Skeletal muscle cell (primary cell): ENCODE measurements at regions not wholly inside any gene's neighbourhood (a gene's known extent, or its start where the extent isn't known, plus 50 kb on each side); places are given as distances from the start of the nearest gene placed in this dataset.
"Not testable (repeated sequence)": the region's sequence is repeated elsewhere in the genome, so short reads cannot be mapped to it uniquely, and the experiment has no call there.

Source experiments
- DNase-seq: peaks from one replicate; pipeline ENCODE4 v3.0.0-alpha.2; 2010; ENCODE audit warnings: low read depth
- H3K4me3 ChIP-seq: 2 replicates; pipeline ENCODE4 v1.5.1; 2011; ENCODE audit warnings: low read depth, mild to moderate bottlenecking, control low read depth, low read length, moderate library complexity

GRCh38 chr4:123243220-123243619 lies 153.4 kb upstream of the SPRY1 start:
- not testable (repeated sequence) for H3K4me3 ChIP-seq, DNase-seq

- H3K4me3 ChIP-seq, result no peak overlapping the region
- no peak for DNase-seq
Observed at GRCh38 chr4:123244137-123244536, 152.5 kb upstream of the SPRY1 start.

- H3K4me3 ChIP-seq, result no peak overlapping the region
- DNase-seq, result no peak
Observed at GRCh38 chr4:123246085-123246484, 150.5 kb upstream of the SPRY1 start.

- DNase-seq, result peak; percentile 49
- H3K4me3 ChIP-seq, result no peak overlapping the region
Observed at GRCh38 chr4:123248085-123248659, 148.4 kb upstream of the SPRY1 start.

GRCh38 chr4:123249821-123250220 lies 146.8 kb upstream of the SPRY1 start:
- H3K4me3 ChIP-seq, result no peak overlapping the region
- no peak for DNase-seq

GRCh38 chr4:123250843-123251242 lies 145.8 kb upstream of the SPRY1 start:
- no peak overlapping the region for H3K4me3 ChIP-seq
- DNase-seq, result no peak

DNA sequence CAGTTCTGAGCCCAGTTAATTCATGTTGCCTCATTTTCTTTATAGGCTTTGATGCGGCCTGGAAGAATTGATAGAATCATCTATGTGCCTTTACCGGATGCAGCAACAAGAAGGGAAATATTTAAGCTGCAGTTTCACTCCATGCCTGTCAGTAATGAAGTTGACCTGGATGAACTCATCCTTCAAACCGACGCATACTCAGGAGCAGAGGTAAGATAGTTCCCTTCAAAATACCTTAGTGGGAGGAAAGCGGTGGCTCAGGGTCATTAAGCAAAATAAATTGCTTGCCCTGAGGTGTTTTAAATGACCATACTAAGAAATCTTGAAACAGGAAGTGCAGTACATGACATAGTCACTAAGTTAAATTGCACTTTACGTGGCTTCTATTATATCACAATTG lies 140.6 kb upstream of the SPRY1 start:
- no peak for DNase-seq
- no peak overlapping the region for H3K4me3 ChIP-seq

DNA sequence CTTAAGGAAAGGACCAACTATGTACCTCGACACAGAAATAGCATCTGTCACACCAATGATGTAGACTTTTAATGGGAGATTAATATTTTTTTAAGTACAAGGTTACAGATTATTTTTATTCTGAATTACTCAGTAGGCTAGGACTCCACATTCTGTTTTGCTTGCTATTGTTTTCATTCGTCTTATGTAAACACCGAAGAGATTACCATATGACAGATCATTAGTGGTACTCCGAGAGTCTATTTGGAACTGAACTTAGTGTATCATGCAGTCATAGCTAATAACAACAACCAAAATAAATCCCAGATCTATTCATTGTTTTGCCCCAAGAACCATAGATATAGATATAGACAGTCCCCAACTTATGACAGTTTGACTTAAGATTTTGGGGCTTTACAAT lies 139.7 kb upstream of the SPRY1 start:
- no peak overlapping the region for H3K4me3 ChIP-seq
- DNase-seq, result no peak

- DNase-seq, result no peak
- H3K4me3 ChIP-seq, result no peak overlapping the region
Observed at GRCh38 chr4:123257591-123257990, 139.0 kb upstream of the SPRY1 start.

GRCh38 chr4:123259676-123260646 lies 136.6 kb upstream of the SPRY1 start:
- H3K4me3 ChIP-seq, result no peak overlapping the region

DNA sequence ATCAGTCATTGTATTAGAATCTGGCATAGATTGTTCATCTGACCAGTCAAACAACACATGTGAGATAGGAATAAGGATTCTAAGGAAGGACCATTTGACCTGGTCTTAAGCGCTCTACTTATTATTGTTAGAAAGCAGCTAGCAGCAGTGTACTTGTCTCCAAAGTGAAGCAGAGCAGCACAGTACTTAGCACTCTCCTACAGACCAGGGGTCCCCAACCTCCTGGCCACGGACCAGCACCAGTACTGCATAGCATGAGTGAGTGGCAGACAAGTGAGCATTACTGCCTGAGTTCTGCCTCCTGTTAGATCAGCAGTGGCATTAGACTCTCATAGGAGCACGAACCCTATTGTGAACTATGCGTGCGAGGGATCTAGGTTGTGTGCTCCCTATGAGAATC lies 135.9 kb upstream of the SPRY1 start:
- H3K4me3 ChIP-seq, result no peak overlapping the region
- no peak for DNase-seq

More at GRCh38 chr4:123259676-123260646, 136.6 kb upstream of the SPRY1 start:
- DNase-seq, result no peak

- DNase-seq, result no peak
Observed at GRCh38 chr4:123262080-123262479, 134.5 kb upstream of the SPRY1 start.

DNA sequence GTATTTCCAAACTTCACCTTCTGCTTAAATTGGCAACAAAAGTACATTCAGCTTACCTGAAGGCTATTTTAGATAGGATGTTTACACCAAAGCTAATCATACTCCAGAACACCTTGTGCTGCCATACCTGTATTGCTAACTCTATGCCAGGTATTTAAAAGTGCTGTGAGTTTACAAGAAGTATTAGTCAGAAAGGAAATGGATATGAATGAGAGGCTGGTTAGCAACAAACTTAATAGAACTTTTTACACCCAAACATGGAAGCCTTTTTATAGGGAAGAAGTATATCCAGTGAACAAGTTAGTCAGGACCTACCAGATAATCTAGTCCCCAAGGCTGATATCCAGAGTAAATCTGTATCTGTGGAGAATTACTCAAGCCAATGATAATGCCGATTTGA lies 131.2 kb upstream of the SPRY1 start:
- DNase-seq, result no peak
- H3K4me3 ChIP-seq, result no peak overlapping the region

More at GRCh38 chr4:123262080-123262479, 134.5 kb upstream of the SPRY1 start:
- H3K4me3 ChIP-seq, result no peak overlapping the region

GRCh38 chr4:123266221-123266620 lies 130.4 kb upstream of the SPRY1 start:
- no peak overlapping the region for H3K4me3 ChIP-seq
- DNase-seq, result no peak

DNA sequence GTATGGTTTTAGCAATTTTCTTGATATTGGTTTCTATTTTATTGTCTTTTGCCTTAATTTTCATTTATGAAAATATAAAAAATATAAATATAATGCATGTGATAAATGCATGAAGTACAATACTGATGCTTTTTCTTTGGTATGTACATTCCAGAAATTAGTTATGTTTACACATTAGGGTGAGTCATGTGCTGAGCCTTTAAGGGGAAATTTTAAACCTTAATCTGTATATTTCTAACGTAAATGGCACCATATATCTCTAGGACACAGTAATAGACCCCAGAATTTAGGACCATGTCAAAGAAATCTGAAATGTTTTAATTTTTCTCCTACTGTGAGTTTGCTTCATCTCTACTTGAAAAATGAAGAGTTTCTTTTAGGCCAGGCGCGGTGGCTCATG lies 117.8 kb upstream of the SPRY1 start:
- no peak for DNase-seq
- no peak overlapping the region for H3K4me3 ChIP-seq

GRCh38 chr4:123283371-123283895 lies 113.2 kb upstream of the SPRY1 start:
- DNase-seq, result no peak
- H3K4me3 ChIP-seq, result no peak overlapping the region

GRCh38 chr4:123284168-123284567 lies 112.4 kb upstream of the SPRY1 start:
- no peak overlapping the region for H3K4me3 ChIP-seq
- DNase-seq, result no peak

- no peak overlapping the region for H3K4me3 ChIP-seq
- DNase-seq, result no peak
Observed at GRCh38 chr4:123286903-123287466, 109.6 kb upstream of the SPRY1 start.

DNA sequence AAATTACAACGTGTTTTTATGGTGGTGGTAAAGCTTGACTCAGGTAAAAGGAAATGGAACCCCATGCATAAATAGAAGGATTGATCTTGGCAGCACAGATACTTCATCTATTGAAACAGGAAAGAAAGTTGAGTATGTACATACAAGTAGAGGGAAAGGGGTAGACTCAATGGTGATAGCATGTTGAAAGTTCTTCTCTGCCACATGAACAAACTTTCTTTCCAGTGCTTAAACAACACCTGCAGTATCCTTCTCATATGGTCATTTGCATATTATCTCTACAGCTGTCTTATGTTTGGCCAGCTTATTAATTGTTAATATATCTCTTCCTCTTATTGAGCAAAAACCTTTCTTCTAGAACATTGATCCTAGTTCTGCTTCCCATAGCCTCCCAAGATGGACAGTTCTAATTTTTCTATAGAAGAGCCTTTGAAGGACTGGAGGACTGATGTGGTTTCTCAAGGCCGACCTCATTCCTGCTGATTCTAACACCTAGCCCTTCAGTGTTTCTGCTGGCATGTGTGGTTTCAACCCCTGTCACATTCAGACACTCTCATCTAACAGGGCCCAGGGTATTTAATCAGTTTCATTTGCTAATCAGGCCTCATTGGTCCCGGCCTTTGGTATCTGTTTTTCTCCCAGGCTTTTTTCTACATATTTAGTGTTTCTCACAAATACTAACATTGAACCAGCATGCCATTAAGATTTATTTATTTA lies 108.1 kb upstream of the SPRY1 start:
- no peak overlapping the region for H3K4me3 ChIP-seq
- DNase-seq, result no peak

DNA sequence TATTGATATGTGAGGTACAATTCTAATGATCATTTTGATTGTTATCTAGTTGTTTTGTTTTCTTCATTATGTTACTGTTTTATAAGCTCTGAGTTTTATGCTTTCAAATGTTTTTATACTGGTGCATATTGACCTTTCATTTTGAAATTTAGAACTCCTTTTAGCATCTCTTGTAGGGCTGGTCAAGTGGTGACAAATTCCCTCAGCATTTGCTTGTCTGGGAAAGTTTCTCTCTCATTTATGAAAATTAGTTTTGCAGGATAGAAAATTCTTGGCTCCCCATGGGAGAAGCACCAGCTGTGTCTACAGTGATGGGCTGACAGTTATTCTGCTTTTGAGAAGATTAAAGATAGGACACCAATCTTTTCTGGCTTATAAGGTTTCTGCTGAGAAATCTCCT lies 105.3 kb upstream of the SPRY1 start:
- no peak overlapping the region for H3K4me3 ChIP-seq
- no peak for DNase-seq
